WTC11 (cell line): ENCODE measurements at regions not wholly inside any gene's neighbourhood (a gene's known extent, or its start where the extent isn't known, plus 50 kb on each side); places are given as distances from the start of the nearest gene placed in this dataset.
A peak's percentile ranks its signal among the peaks of the same experiment; 100 is the strongest.
"Not testable (repeated sequence)": the region's sequence is repeated elsewhere in the genome, so short reads cannot be mapped to it uniquely, and the experiment has no call there.

Experiments used
- ATAC-seq: fragments of 200-7000 bp; cut with Tn5 transposase; 2 replicates; pipeline ENCODE4 v1.10.0; 2021; ENCODE audit warnings: mild to moderate bottlenecking, moderate library complexity
- CTCF ChIA-PET: fragments of 300-600 bp; sonication (Branson Sonifier 250); formaldehyde crosslinking; loops from one replicate; lab custom pipeline; 2021; ENCODE audit warnings: antibody characterized with exemption; lab: Charles Lee
- POLR2A ChIA-PET: fragments of 350-600 bp; sonication (Branson Sonifier 250); formaldehyde crosslinking; loops from one replicate; lab custom pipeline; 2021; ENCODE audit warnings: antibody characterized with exemption; lab: Charles Lee
- DNase-seq: peaks from one replicate; pipeline ENCODE4 v3.0.0; 2021; ENCODE audit warnings: low spot score
- H3K27ac Mint-ChIP-seq: 2 replicates; pipeline ENCODE4 v1.8.0; 2021; ENCODE audit warnings: mixed read lengths
- H3K27me3 Mint-ChIP-seq: 2 replicates; pipeline ENCODE4 v1.8.0; 2021; ENCODE audit warnings: low read depth, mild to moderate bottlenecking, moderate library complexity, mixed read lengths
- H3K36me3 Mint-ChIP-seq: 2 replicates; pipeline ENCODE4 v1.8.0; 2021; ENCODE audit warnings: mixed read lengths
- H3K4me1 Mint-ChIP-seq: 2 replicates; pipeline ENCODE4 v1.8.0; 2022; ENCODE audit warnings: mixed read lengths
- H3K4me3 Mint-ChIP-seq: 2 replicates; pipeline ENCODE4 v1.8.0; 2021; ENCODE audit warnings: mild to moderate bottlenecking, moderate library complexity, mixed read lengths
- H3K9me3 Mint-ChIP-seq: 2 replicates; pipeline ENCODE4 v1.8.0; 2021; ENCODE audit warnings: mixed read lengths
- CBFB ChIP-seq: sonication (generic); formaldehyde crosslinking; IDR thresholded peaks from 2 replicates; pipeline ENCODE4 v1.8.1; 2022; ENCODE audit warnings: mild to moderate bottlenecking, low read depth, missing genetic modification reagents
- E2F5 ChIP-seq: sonication (generic); formaldehyde crosslinking; IDR thresholded peaks from 2 replicates; pipeline ENCODE4 v1.8.1; 2022; ENCODE audit warnings: mild to moderate bottlenecking, moderate library complexity, missing genetic modification reagents
- GRHL2 ChIP-seq: fragments of 250-450 bp; sonication (Bioruptor Pico); IDR thresholded peaks from 2 replicates; pipeline ENCODE4 v1.8.0; 2022; ENCODE audit warnings: mild to moderate bottlenecking, moderate library complexity; ENCODE audit not compliant: insufficient replicate concordance, severe bottlenecking
- MLX ChIP-seq: sonication (generic); formaldehyde crosslinking; IDR thresholded peaks from 2 replicates; pipeline ENCODE4 v1.8.1; 2023; ENCODE audit warnings: mild to moderate bottlenecking, missing genetic modification reagents, moderate library complexity
- MXD4 ChIP-seq: fragments of 250-450 bp; sonication (Bioruptor Pico); IDR thresholded peaks from 2 replicates; pipeline ENCODE4 v1.8.0; 2021; ENCODE audit warnings: mild to moderate bottlenecking, moderate library complexity, borderline replicate concordance
- NFYB ChIP-seq: sonication (generic); formaldehyde crosslinking; conservative IDR thresholded peaks from 2 replicates; pipeline ENCODE4 v1.8.0; 2022; ENCODE audit warnings: low read depth, missing genetic modification reagents
- NR2C2 ChIP-seq: sonication (generic); formaldehyde crosslinking; IDR thresholded peaks from 2 replicates; pipeline ENCODE4 v1.8.0; 2022; ENCODE audit warnings: mild to moderate bottlenecking, missing genetic modification reagents
- OVOL2 ChIP-seq: fragments of 250-450 bp; sonication (Bioruptor Pico); IDR thresholded peaks from 2 replicates; pipeline ENCODE4 v1.9.0; 2021; ENCODE audit warnings: mild to moderate bottlenecking, borderline replicate concordance
- PRDM15 ChIP-seq: sonication (generic); formaldehyde crosslinking; IDR thresholded peaks from 2 replicates; pipeline ENCODE4 v1.8.0; 2022; ENCODE audit warnings: missing genetic modification reagents
- PRRX2 ChIP-seq: fragments of 250-450 bp; sonication (Bioruptor Pico); IDR thresholded peaks from 2 replicates; pipeline ENCODE4 v1.8.0; 2021; ENCODE audit warnings: mild to moderate bottlenecking
- USF1 ChIP-seq: sonication (generic); formaldehyde crosslinking; IDR thresholded peaks from 2 replicates; pipeline ENCODE4 v1.8.0; 2022; ENCODE audit warnings: mild to moderate bottlenecking, missing genetic modification reagents
- ZBTB21 ChIP-seq: sonication (generic); formaldehyde crosslinking; IDR thresholded peaks from 2 replicates; pipeline ENCODE4 v1.8.1; 2023; ENCODE audit warnings: mild to moderate bottlenecking, missing genetic modification reagents, borderline replicate concordance
- ZNF219 ChIP-seq: sonication (generic); formaldehyde crosslinking; IDR thresholded peaks from 2 replicates; pipeline ENCODE4 v1.8.0; 2023; ENCODE audit warnings: missing genetic modification reagents, mild to moderate bottlenecking, borderline replicate concordance
- ZNF396 ChIP-seq: fragments of 250-450 bp; sonication (Bioruptor Pico); IDR thresholded peaks from 2 replicates; pipeline ENCODE4 v1.8.0; 2021; ENCODE audit warnings: mild to moderate bottlenecking, moderate library complexity, borderline replicate concordance

- Mint-ChIP-seq H3K4me1 (no peaks in the 10 kb centered on the region), H3K36me3 (no peaks in the 10 kb centered on the region), H3K27ac (no peak overlapping the region), H3K4me3 (no peak overlapping the region), H3K9me3 (peaks cover 28% of the 10 kb centered on the region), H3K27me3 (no peaks in the 10 kb centered on the region; the same call in 1 of the 2 replicates)
- no peak for TF ChIP-seq USF1 (CRISPR knock-in tag)
- no peak for TF ChIP-seq NFYB (CRISPR knock-in tag)
- no peak for TF ChIP-seq ZBTB21 (CRISPR knock-in tag)
- TF ChIP-seq GRHL2 (CRISPR knock-in tag): no peak
- TF ChIP-seq OVOL2 (CRISPR knock-in tag): no peak
- no peak for TF ChIP-seq PRRX2 (CRISPR knock-in tag)
- TF ChIP-seq CBFB: no peak
- no peak for TF ChIP-seq NR2C2
- POLR2A ChIA-PET: no interaction called here
- CTCF ChIA-PET: no interaction called here
- ATAC-seq: no peak
- DNase-seq: no peak
Measured at GRCh38 chr3:112709911-112710310, 69.0 kb upstream of the CCDC80 start.

GRCh38 chr3:112699436-112699978, 58.6 kb upstream of the CCDC80 start:
- no peaks in the 10 kb centered on the region for H3K36me3 Mint-ChIP-seq
- H3K4me3 Mint-ChIP-seq: no peak overlapping the region
- TF ChIP-seq MLX (CRISPR knock-in tag) (no peak), ZNF396 (CRISPR knock-in tag) (no peak), E2F5 (CRISPR knock-in tag) (no peak), ZNF219 (CRISPR knock-in tag) (no peak), MXD4 (CRISPR knock-in tag) (no peak), PRDM15 (CRISPR knock-in tag) (no peak), GRHL2 (CRISPR knock-in tag) (no peak)
- no peak for DNase-seq
- peak; percentile 84 for ATAC-seq
- ChIA-PET POLR2A (no interaction called here), CTCF (no interaction called here)
- H3K9me3 Mint-ChIP-seq: peaks cover 8% of the 10 kb centered on the region; the same call in 1 of the 2 replicates
- H3K27me3 Mint-ChIP-seq: no peaks in the 10 kb centered on the region
- H3K4me1 Mint-ChIP-seq: peaks cover 11% of the 10 kb centered on the region
- H3K27ac Mint-ChIP-seq: no peak overlapping the region

GRCh38 chr3:112698442-112698841, 57.5 kb upstream of the CCDC80 start:
- POLR2A ChIA-PET, CTCF ChIA-PET, DNase-seq, ATAC-seq, H3K4me3 Mint-ChIP-seq, H3K27ac Mint-ChIP-seq, H3K27me3 Mint-ChIP-seq, H3K36me3 Mint-ChIP-seq: not testable (repeated sequence)
- Mint-ChIP-seq H3K4me1 (peaks cover 14% of the 10 kb centered on the region), H3K9me3 (peaks cover 15% of the 10 kb centered on the region)

GRCh38 chr3:112696244-112696643, 55.3 kb upstream of the CCDC80 start:
- H3K4me3 Mint-ChIP-seq, H3K27ac Mint-ChIP-seq, POLR2A ChIA-PET, H3K27me3 Mint-ChIP-seq, DNase-seq: not testable (repeated sequence)
- peaks cover 20% of the 10 kb centered on the region for H3K9me3 Mint-ChIP-seq
- H3K4me1 Mint-ChIP-seq: peaks cover 25% of the 10 kb centered on the region
- CTCF ChIA-PET: interaction anchor here (1.3 kb wide), 1 partner anchor 16 kb away, joined by 3 read pairs; no protein-coding TSS in a partner anchor
- peaks cover 14% of the 10 kb centered on the region for H3K36me3 Mint-ChIP-seq
- ATAC-seq: peak; percentile 38; the same call in 1 of the 2 replicates

- ATAC-seq, DNase-seq, H3K27me3 Mint-ChIP-seq, H3K27ac Mint-ChIP-seq, POLR2A ChIA-PET, H3K4me3 Mint-ChIP-seq: not testable (repeated sequence)
- H3K9me3 Mint-ChIP-seq: peaks cover 23% of the 10 kb centered on the region
- peaks cover 25% of the 10 kb centered on the region for H3K4me1 Mint-ChIP-seq
- CTCF ChIA-PET: interaction anchor here (1.0 to 1.3 kb wide), 2 partner anchors 17 to 39 kb away, joined by 3 to 4 read pairs; no protein-coding TSS in a partner anchor
- peaks cover 14% of the 10 kb centered on the region for H3K36me3 Mint-ChIP-seq
Measured at GRCh38 chr3:112695377-112696108, 54.6 kb upstream of the CCDC80 start.

- H3K27ac Mint-ChIP-seq, DNase-seq, ATAC-seq, H3K4me3 Mint-ChIP-seq, POLR2A ChIA-PET, H3K27me3 Mint-ChIP-seq: not testable (repeated sequence)
- H3K9me3 Mint-ChIP-seq: peaks cover 23% of the 10 kb centered on the region
- peaks cover 14% of the 10 kb centered on the region for H3K36me3 Mint-ChIP-seq
- CTCF ChIA-PET: interaction anchor here (1.0 to 1.3 kb wide), 2 partner anchors 17 to 40 kb away, joined by 3 to 4 read pairs; no protein-coding TSS in a partner anchor
- peaks cover 25% of the 10 kb centered on the region for H3K4me1 Mint-ChIP-seq
Measured at GRCh38 chr3:112694906-112695305, 54.0 kb upstream of the CCDC80 start.
